Choroid plexus epithelial cell (primary cell): ENCODE measurements at regions not wholly inside any gene's neighbourhood (a gene's known extent, or its start where the extent isn't known, plus 50 kb on each side); places are given as distances from the start of the nearest gene placed in this dataset.

Experiments used
- DNase-seq: peaks from one replicate; pipeline ENCODE4 v3.0.0-alpha.2; 2010; ENCODE audit warnings: low read depth
- H3K4me3 ChIP-seq: 2 replicates; pipeline ENCODE4 v1.5.1; 2011; ENCODE audit warnings: low read depth, mild to moderate bottlenecking, control low read depth, low read length, moderate library complexity
- CTCF ChIP-seq: conservative IDR thresholded peaks from 2 replicates; pipeline ENCODE4 v1.5.1; 2011; ENCODE audit warnings: low read depth, mild to moderate bottlenecking, control low read depth, inconsistent platforms, low read length, moderate library complexity

- H3K4me3 ChIP-seq = no peak overlapping the region
- no peak for DNase-seq
- no peak for TF ChIP-seq CTCF
These were observed 304.4 kb downstream of the KBTBD8 start for GRCh38 chr3:67302489-67302888.

GRCh38 chr3:67305160-67305559 lies 307.1 kb downstream of the KBTBD8 start:
- DNase-seq = no peak
- TF ChIP-seq CTCF = no peak
- no peak overlapping the region for H3K4me3 ChIP-seq

GRCh38 chr3:67305922-67306321 lies 307.8 kb downstream of the KBTBD8 start:
- no peak for DNase-seq
- TF ChIP-seq CTCF = no peak
- H3K4me3 ChIP-seq = no peak overlapping the region

- TF ChIP-seq CTCF = no peak
- H3K4me3 ChIP-seq = no peak overlapping the region
- no peak for DNase-seq
These were observed 313.3 kb downstream of the KBTBD8 start for GRCh38 chr3:67311440-67311839.

GRCh38 chr3:67312155-67312554 lies 314.0 kb downstream of the KBTBD8 start:
- no peak for TF ChIP-seq CTCF
- no peak overlapping the region for H3K4me3 ChIP-seq
- DNase-seq = no peak

GRCh38 chr3:67318162-67318561 lies 320.1 kb downstream of the KBTBD8 start:
- no peak for TF ChIP-seq CTCF
- H3K4me3 ChIP-seq = no peak overlapping the region
- no peak for DNase-seq

- TF ChIP-seq CTCF = no peak
These were observed 326.4 kb downstream of the KBTBD8 start for GRCh38 chr3:67324554-67324953.

More at GRCh38 chr3:67324554-67324953, 326.4 kb downstream of the KBTBD8 start:
- H3K4me3 ChIP-seq = no peak overlapping the region
- no peak for DNase-seq
